HCT116 (cell line): ENCODE measurements at regions not wholly inside any gene's neighbourhood (a gene's known extent, or its start where the extent isn't known, plus 50 kb on each side); places are given as distances from the start of the nearest gene placed in this dataset.

Experiments used
- ATAC-seq: fragments of 200-7000 bp; cut with Tn5 transposase; 2 replicates; pipeline ENCODE4 v1.9.1; 2020; ENCODE audit warnings: mild to moderate bottlenecking, moderate library complexity
- BruUV-seq: library from RNA; stranded (reverse); fragments of 400-500 nt; replicated peaks from 2 replicates; lab custom pipeline; 2021; lab: Mats Ljungman, UMichigan
- CTCF ChIA-PET: fragments of 300-600 bp; sonication (Branson Sonifier 250); formaldehyde crosslinking; loops from one replicate; lab custom pipeline; 2021; ENCODE audit warnings: antibody characterized with exemption; lab: Charles Lee
- POLR2A ChIA-PET: fragments of 300-600, 350-600 bp; sonication (Branson Sonifier 250); formaldehyde crosslinking; loops from one replicate; lab custom pipeline; 2021; ENCODE audit warnings: antibody characterized with exemption; lab: Charles Lee
- RAD21 ChIA-PET, 2 experiments: fragments of 300-600 bp; sonication (Branson Sonifier 250); formaldehyde crosslinking; loops; one replicate each; lab custom pipeline; 2023; ENCODE audit warnings: low total read pairs in 2 of 2; ENCODE audit not compliant: uncharacterized antibody in 2 of 2, unreplicated experiment in 2 of 2, low non-redundant PET in 1 of 2; lab: Charles Lee
- DNase-seq: peaks from one replicate; pipeline ENCODE4 v3.0.0-alpha.2; 2010; ENCODE audit warnings: low read depth, low spot score
- H2AFZ ChIP-seq: fragments of 200-600 bp; shearing (Covaris generic), sonication (generic); 2 replicates; pipeline ENCODE4 v1.6.1; 2017; ENCODE audit warnings: low read depth, mixed run types, mixed read lengths, antibody characterized with exemption, low read length; ENCODE audit not compliant: poor library complexity, severe bottlenecking
- H3K27ac ChIP-seq: 2 replicates; pipeline ENCODE4 v1.5.1; 2012; ENCODE audit warnings: low read depth, low read length
- H3K27me3 ChIP-seq: fragments of 200-600 bp; sonication (generic); 2 replicates; pipeline ENCODE4 v1.6.1; 2016; ENCODE audit warnings: mixed run types, low read length, mixed read lengths; ENCODE audit not compliant: insufficient read depth
- H3K36me3 ChIP-seq, 2 experiments: fragments of 200-500 bp in 1 of 2; fragments of 200-600 bp in 1 of 2; sonication (Bioruptor generic) in 1 of 2; sonication (generic) in 1 of 2; 2 replicates each; pipeline versions ENCODE4 v1.5.1 to v1.6.1; 2014 to 2016; ENCODE audit warnings: low read length in 2 of 2, inconsistent platforms in 1 of 2, mixed read lengths in 1 of 2, mixed run types in 1 of 2; ENCODE audit not compliant: insufficient read depth in 2 of 2, control insufficient read depth in 1 of 2
- H3K4me1 ChIP-seq, 2 experiments: fragments of 200-600 bp in 1 of 2; sonication (generic) in 1 of 2; 2 replicates each; pipeline versions ENCODE4 v1.5.1 to v1.6.1; 2012 to 2017; ENCODE audit warnings: low read length in 2 of 2, inconsistent platforms in 1 of 2, mild to moderate bottlenecking in 1 of 2, mixed read lengths in 1 of 2, mixed run types in 1 of 2, moderate library complexity in 1 of 2; ENCODE audit not compliant: insufficient read depth in 2 of 2, control insufficient read depth in 1 of 2
- H3K4me2 ChIP-seq: fragments of 200-600 bp; sonication (generic); 2 replicates; pipeline ENCODE4 v1.6.1; 2017; ENCODE audit warnings: mixed run types, low read length, mixed read lengths
- H3K4me3 ChIP-seq, 2 experiments: fragments of 200-600 bp in 1 of 2; sonication (generic) in 1 of 2; replicated peaks in 1 of 2; 2 replicates each; pipeline ENCODE4 v1.5.1; 2011 to 2016; ENCODE audit warnings: low read length in 2 of 2, control low read depth in 1 of 2, low read depth in 1 of 2, mild to moderate bottlenecking in 1 of 2, mixed read lengths in 1 of 2, mixed run types in 1 of 2
- H3K79me2 ChIP-seq: fragments of 200-600 bp; sonication (generic); 2 replicates; pipeline ENCODE4 v1.6.1; 2017; ENCODE audit warnings: mild to moderate bottlenecking, mixed run types, low read length, moderate library complexity, mixed read lengths; ENCODE audit not compliant: insufficient read depth
- H3K9ac ChIP-seq: fragments of 200-600 bp; sonication (generic); 2 replicates; pipeline ENCODE4 v1.6.1; 2016; ENCODE audit warnings: low read length, mixed read lengths
- H3K9me2 ChIP-seq: fragments of 200-600 bp; sonication (generic), shearing (Covaris generic); 2 replicates; pipeline ENCODE4 v1.6.1; 2017; ENCODE audit warnings: mixed run types, mild to moderate bottlenecking, moderate library complexity; ENCODE audit not compliant: insufficient read depth
- H3K9me3 ChIP-seq, 2 experiments: fragments of 200-500 bp in 1 of 2; fragments of 200-600 bp in 1 of 2; sonication (Bioruptor generic) in 1 of 2; sonication (generic) in 1 of 2; 2 replicates each; pipeline ENCODE4 v1.6.1; 2014 to 2017; ENCODE audit warnings: low read length in 2 of 2, mixed read lengths in 2 of 2, inconsistent platforms in 1 of 2, low read depth in 1 of 2, mild to moderate bottlenecking in 1 of 2, mixed run types in 1 of 2, moderate library complexity in 1 of 2; ENCODE audit not compliant: control insufficient read depth in 1 of 2, insufficient read depth in 1 of 2
- H4K20me1 ChIP-seq: fragments of 200-600 bp; sonication (generic), shearing (Covaris generic); 2 replicates; pipeline ENCODE4 v1.6.1; 2017; ENCODE audit warnings: mixed run types, mild to moderate bottlenecking, moderate library complexity; ENCODE audit not compliant: insufficient read depth
- ATF3 ChIP-seq: IDR thresholded peaks from 2 replicates; pipeline ENCODE4 v1.6.1; 2012
- CBX3 ChIP-seq: IDR thresholded peaks from 2 replicates; pipeline ENCODE4 v1.6.1; 2012; ENCODE audit warnings: low read depth
- CEBPB ChIP-seq: IDR thresholded peaks from 2 replicates; pipeline ENCODE4 v1.6.1; 2012; ENCODE audit warnings: low read depth
- CTCF ChIP-seq, 3 experiments: fragments of 200-600 bp in 1 of 3; sonication (generic) in 1 of 3; IDR thresholded peaks in 2 of 3; conservative IDR thresholded peaks in 1 of 3; 2 replicates each; pipeline ENCODE4 v1.5.1; 2012 to 2017; ENCODE audit warnings: low read depth in 2 of 3, low read length in 2 of 3, antibody characterized with exemption in 1 of 3, borderline replicate concordance in 1 of 3, control low read depth in 1 of 3, mild to moderate bottlenecking in 1 of 3, mixed read lengths in 1 of 3, mixed run types in 1 of 3, moderate library complexity in 1 of 3; ENCODE audit not compliant: insufficient read depth in 1 of 3
- ELF1 ChIP-seq: IDR thresholded peaks from 2 replicates; pipeline ENCODE4 v1.6.1; 2012; ENCODE audit warnings: low read depth, borderline replicate concordance
- EZH2 ChIP-seq: fragments of 200-600 bp; sonication (generic); IDR thresholded peaks from 2 replicates; pipeline ENCODE4 v1.6.1; 2017; ENCODE audit warnings: antibody characterized with exemption, mixed run types
- FOSL1 ChIP-seq: IDR thresholded peaks from 2 replicates; pipeline ENCODE4 v1.6.1; 2012; ENCODE audit warnings: low read depth
- JUND ChIP-seq: IDR thresholded peaks from 2 replicates; pipeline ENCODE4 v1.6.1; 2012
- MAX ChIP-seq: IDR thresholded peaks from 2 replicates; pipeline ENCODE4 v1.6.1; 2012
- POLR2A ChIP-seq: IDR thresholded peaks from 2 replicates; pipeline ENCODE4 v1.7.0; 2011; ENCODE audit warnings: borderline replicate concordance; ENCODE audit not compliant: insufficient read depth, insufficient read length; ENCODE audit errors: extremely low read depth
- POLR2AphosphoS5 ChIP-seq: IDR thresholded peaks from 2 replicates; pipeline ENCODE4 v1.6.1; 2011; ENCODE audit warnings: mild to moderate bottlenecking, low read depth, low read length, moderate library complexity
- REST ChIP-seq: IDR thresholded peaks from 2 replicates; pipeline ENCODE4 v1.6.1; 2012; ENCODE audit warnings: low read depth
- SIN3A ChIP-seq: IDR thresholded peaks from 2 replicates; pipeline ENCODE4 v1.6.1; 2012; ENCODE audit warnings: low read depth
- SP1 ChIP-seq: IDR thresholded peaks from 2 replicates; pipeline ENCODE4 v1.6.1; 2012; ENCODE audit warnings: low read depth
- SRF ChIP-seq: IDR thresholded peaks from 2 replicates; pipeline ENCODE4 v1.6.1; 2012; ENCODE audit warnings: low read depth
- YY1 ChIP-seq: IDR thresholded peaks from 2 replicates; pipeline ENCODE4 v1.6.1; 2011; ENCODE audit warnings: low read length, low read depth, moderate library complexity, mild to moderate bottlenecking; ENCODE audit not compliant: insufficient replicate concordance; ENCODE audit errors: extremely low read depth
- ZFX ChIP-seq: fragments of 450-650 bp; IDR thresholded peaks from 2 replicates; pipeline ENCODE4 v1.6.1; 2017
- ZNF274 ChIP-seq: fragments of 200-500 bp; sonication (Bioruptor generic); IDR thresholded peaks from 2 replicates; pipeline ENCODE4 v1.6.1; 2014; ENCODE audit warnings: mild to moderate bottlenecking, low read depth, low read length, inconsistent platforms
- intact Hi-C: fragments of 100-400 bp; cut with micrococcal nuclease; formaldehyde crosslinking; loops from 2 replicates; pipeline ENCODE4 v1.10.0; 2022

- H3K36me3 ChIP-seq, result no peaks in the 10 kb centered on the region
- DNase-seq (no peak), ATAC-seq (no peak)
- H3K9me2 ChIP-seq, result no peaks in the 10 kb centered on the region
- intact Hi-C loops, result no loop called here
- no peak overlapping the region for H3K27ac ChIP-seq
- POLR2A ChIA-PET, result no interaction called here
- H3K4me3 ChIP-seq, result no peak overlapping the region
- no peak overlapping the region for H3K9ac ChIP-seq
- H3K4me2 ChIP-seq, result no peak overlapping the region
- H3K4me1 ChIP-seq, result no peaks in the 10 kb centered on the region
- BruUV-seq, result no TSS peak
- CTCF ChIA-PET, result no interaction called here
- H3K79me2 ChIP-seq, result no peaks in the 10 kb centered on the region
- H2AFZ ChIP-seq, result no peak overlapping the region
- RAD21 ChIA-PET, result no interaction called here
- TF ChIP-seq ATF3 (no peak), REST (no peak), FOSL1 (no peak), YY1 (no peak), CBX3 (no peak), POLR2AphosphoS5 (no peak), MAX (no peak), ZFX (no peak), EZH2 (no peak), JUND (no peak), SIN3A (no peak), ELF1 (no peak), SRF (no peak), POLR2A (no peak), CTCF (IDR thresholded peaks at IDR 0.05 in 2 of 3, conservative IDR thresholded peaks at IDR 0.05 in 1 of 3; ENCODE audit: borderline replicate concordance in 1 of 3, insufficient read depth in 1 of 3, low read depth in 2 of 3, low read length in 2 of 3) (no peak), CEBPB (no peak), SP1 (no peak), ZNF274 (no peak)
- H3K9me3 ChIP-seq, result peaks cover 19 to 32% of the 10 kb centered on the region in 2 experiments; a peak in 2 of 4 replicates
- no peaks in the 10 kb centered on the region for H4K20me1 ChIP-seq
- H3K27me3 ChIP-seq, result no peaks in the 10 kb centered on the region
Observed at GRCh38 chr10:106089855-106090254, 1074.7 kb downstream of the SORCS1 start.
